ENCODE measurements at regions not wholly inside any gene's neighbourhood (a gene's known extent, or its start where the extent isn't known, plus 50 kb on each side); places are given as distances from the start of the nearest gene placed in this dataset.

DNA sequence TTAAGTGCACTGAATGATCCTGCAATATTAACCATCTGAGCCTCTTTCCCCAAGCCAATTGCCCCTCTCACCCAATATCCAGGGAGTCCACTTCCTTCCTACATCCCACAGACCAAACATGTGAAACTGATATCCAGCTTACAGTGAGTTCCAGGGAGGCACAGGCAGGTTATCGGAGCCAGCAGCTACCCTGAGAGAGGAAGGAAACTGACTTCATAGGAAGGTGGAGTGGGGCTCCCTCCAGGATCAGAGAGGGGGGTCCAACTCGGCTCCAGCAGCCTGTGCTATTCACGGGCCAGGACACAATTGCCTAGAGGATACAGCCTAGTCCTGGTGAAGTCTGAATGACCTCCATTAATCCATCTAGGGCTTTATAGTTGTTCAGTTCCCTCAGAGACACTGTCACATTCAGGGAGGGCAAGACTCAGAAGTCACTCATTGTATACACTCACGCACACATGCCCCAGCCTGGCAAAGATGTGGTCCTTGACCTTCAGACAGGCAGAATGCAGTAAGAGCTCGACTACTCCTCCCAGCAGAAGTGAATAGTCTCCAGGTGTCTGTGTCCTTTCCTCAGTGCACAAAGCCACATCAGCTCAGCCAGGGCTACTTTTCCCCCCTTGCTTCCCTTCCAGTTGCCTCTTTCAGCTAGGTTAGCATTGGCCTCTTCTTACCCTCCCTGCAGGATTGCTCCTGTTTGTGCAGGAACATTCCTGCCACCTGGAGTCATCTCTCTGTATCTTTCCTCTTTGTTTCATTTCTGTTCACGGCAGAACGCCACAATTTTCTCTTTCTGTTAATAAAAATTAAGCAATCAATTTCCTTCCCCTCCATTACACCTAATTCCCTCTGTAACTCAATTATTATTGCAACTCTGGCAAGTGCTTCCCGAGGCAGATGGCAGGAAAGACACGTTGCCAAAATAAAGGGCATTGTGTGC, 501.7 kb downstream of the ARHGEF28 start:
- peak; percentile 40 for DNase-seq (ENCODE audit: low spot score)

GRCh38 chr5:74126294-74126693, 500.3 kb downstream of the ARHGEF28 start:
- DNase-seq (ENCODE audit: low spot score): no peak

GRCh38 chr5:74124826-74125225, 498.8 kb downstream of the ARHGEF28 start:
- no peak for DNase-seq (ENCODE audit: low spot score)

DNA sequence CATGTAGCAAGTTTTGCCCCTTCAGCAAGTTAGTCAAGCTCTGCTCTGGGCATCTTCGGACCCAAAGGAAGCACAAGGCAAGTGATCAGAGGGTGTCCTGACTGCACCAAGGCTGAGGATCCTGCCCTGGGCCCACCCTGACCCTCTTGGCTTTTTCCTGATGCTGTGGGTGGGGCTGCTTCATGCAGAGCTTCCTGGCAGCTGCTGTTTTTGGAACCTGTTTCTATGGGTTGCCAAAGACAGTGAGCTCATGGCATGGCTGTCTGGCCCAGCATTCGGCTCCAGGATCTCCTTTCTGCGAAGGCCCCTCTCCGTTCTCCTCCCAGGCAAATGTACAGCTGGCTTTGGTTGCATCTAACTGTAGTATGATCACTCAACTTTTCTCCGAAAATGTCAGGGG, 497.9 kb downstream of the ARHGEF28 start:
- DNase-seq (ENCODE audit: low spot score): no peak

- DNase-seq (ENCODE audit: low spot score): no peak
These were observed 497.1 kb downstream of the ARHGEF28 start for GRCh38 chr5:74122979-74123590.

DNA sequence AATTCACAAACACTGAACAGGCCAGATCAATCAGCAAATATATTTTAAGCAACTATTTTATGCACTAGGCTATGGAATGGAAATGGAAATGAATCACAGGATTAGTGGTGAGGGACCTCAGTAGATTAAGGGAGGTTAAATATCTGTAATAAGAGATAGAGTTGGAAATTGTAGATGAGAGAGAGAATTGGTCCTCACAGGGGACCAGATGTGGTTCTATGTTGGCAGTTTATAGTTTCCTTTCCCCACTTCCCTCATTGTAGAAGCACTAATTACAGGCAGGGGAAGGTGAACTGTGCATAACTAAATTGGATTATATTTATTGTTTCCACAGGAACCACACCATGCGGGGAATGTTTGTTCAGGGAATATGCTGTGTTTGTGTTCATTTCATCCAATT, 496.2 kb downstream of the ARHGEF28 start:
- no peak for DNase-seq (ENCODE audit: low spot score)

DNA sequence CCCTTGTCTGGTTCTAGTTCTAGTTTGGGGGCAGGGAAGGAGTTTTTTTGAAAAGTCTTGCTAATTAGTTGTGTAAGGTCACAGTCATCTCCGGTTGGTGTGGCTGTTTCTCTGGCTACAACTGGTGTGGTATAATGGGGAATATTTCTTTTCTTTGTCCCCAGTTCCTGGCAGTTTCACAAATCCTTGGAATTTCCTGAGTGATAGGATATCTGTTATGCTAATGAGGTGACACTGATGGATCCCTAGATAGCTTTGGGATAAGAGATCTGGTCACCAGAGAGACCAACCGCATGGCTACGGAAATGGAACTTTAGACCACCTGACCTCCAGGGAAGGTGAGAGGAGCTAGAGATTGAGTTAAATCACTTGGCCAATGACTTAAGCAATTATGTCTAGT, 494.6 kb downstream of the ARHGEF28 start:
- DNase-seq (ENCODE audit: low spot score): no peak

GRCh38 chr5:74118071-74118470, 492.1 kb downstream of the ARHGEF28 start:
- no peak for DNase-seq (ENCODE audit: low spot score)

GRCh38 chr5:74116984-74117383, 491.0 kb downstream of the ARHGEF28 start:
- no peak for DNase-seq (ENCODE audit: low spot score)

DNA sequence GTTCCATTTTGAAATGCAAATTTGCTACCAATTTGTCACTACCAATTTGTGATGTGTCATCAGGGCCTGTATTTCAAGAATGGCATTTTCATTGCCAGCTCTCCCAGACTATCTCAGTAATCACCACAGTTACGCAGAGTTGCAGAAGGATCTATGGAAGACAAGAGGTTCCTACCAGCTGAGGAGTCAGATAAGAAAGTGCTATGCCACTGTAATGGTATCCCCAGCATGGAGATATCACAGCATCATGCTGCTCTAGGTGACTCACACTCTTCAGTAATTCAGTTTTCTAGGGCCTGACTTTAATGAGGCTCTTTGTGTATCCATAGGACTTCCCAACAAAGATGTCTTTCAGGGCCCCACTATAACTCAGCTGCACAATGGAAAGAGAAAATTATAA, 490.3 kb downstream of the ARHGEF28 start:
- DNase-seq (ENCODE audit: low spot score): no peak

GRCh38 chr5:74113927-74114326, 487.9 kb downstream of the ARHGEF28 start:
- no peak for DNase-seq (ENCODE audit: low spot score)

GRCh38 chr5:74113196-74113540, 487.2 kb downstream of the ARHGEF28 start:
- DNase-seq (ENCODE audit: low spot score): no peak

GRCh38 chr5:74112372-74113195, 486.6 kb downstream of the ARHGEF28 start:
- no peak for DNase-seq (ENCODE audit: low spot score)

- DNase-seq (ENCODE audit: low spot score): no peak
These were observed 485.8 kb downstream of the ARHGEF28 start for GRCh38 chr5:74111764-74112163.

DNA sequence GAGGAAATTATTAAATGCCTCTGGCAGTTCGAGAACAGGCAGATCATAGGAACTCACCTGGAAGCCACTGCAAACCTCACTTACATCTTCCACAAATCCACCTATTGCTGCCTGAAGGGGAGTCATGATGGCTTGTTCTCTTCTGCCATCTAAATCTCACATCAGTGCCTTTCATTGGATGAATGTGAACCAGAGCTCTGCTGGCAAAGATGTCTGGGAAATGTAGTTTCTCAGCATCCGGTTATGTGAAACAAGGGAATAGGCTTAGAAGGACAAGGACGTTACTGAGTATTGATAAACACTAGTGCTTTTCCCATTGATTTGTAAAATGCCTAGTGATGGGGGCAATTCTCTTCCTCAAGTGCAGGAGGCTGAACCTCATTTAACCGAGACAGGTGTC, 483.3 kb downstream of the ARHGEF28 start:
- DNase-seq (ENCODE audit: low spot score): no peak

- no peak for DNase-seq (ENCODE audit: low spot score)
These were observed 481.9 kb downstream of the ARHGEF28 start for GRCh38 chr5:74107899-74108298.

- DNase-seq (ENCODE audit: low spot score): no peak
These were observed 479.3 kb downstream of the ARHGEF28 start for GRCh38 chr5:74105126-74105780.

GRCh38 chr5:74103131-74104023, 477.4 kb downstream of the ARHGEF28 start:
- no peak for DNase-seq (ENCODE audit: low spot score)

DNA sequence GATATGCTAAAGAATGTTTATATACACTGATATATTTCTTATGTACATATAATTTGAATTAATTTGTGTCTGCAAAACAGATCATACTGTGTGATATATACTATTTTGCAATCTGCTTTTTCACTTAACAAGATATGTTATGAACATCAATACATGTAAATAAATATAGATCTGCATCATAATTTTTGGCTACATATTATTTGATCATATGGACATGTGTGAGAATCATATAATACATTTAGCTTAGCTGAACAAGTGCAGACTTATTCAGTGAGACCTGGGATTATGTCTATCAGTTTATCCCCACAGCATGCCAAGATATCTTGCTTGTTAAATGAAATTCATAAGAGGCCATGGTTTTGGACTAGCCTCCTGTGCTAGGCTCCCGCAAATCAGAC, 474.3 kb downstream of the ARHGEF28 start:
- DNase-seq (ENCODE audit: low spot score): no peak

- no peak for DNase-seq (ENCODE audit: low spot score)
These were observed 473.7 kb downstream of the ARHGEF28 start for GRCh38 chr5:74099538-74100267.
